Activated CD8-positive, alpha-beta T cell treated with anti-CD3 and anti-CD28 coated beads, Interleukin-2, amount 10 ng/mL, durations not matched to agents 7 days and 5 days (primary cell): ENCODE measurements at regions not wholly inside any gene's neighbourhood (a gene's known extent, or its start where the extent isn't known, plus 50 kb on each side); places are given as distances from the start of the nearest gene placed in this dataset.

Experiments
- ATAC-seq: fragments of 150-1000 bp; cut with Tn5 transposase; one replicate; pipeline ENCODE4 v1.10.0; 2021; ENCODE audit warnings: moderate library complexity
- CTCF ChIA-PET: fragments of 350-600 bp; sonication (Branson Sonifier 250); formaldehyde crosslinking; loops from one replicate; lab custom pipeline; 2021; ENCODE audit warnings: antibody characterized with exemption; lab: Charles Lee
- POLR2A ChIA-PET: fragments of 350-600 bp; sonication (Branson Sonifier 250); formaldehyde crosslinking; loops from one replicate; lab custom pipeline; 2021; ENCODE audit warnings: antibody characterized with exemption; lab: Charles Lee
- DNase-seq: peaks from one replicate; pipeline ENCODE4 v3.0.0-alpha.2; 2020
- H3K27ac Mint-ChIP-seq: one replicate; pipeline ENCODE4 v1.8.0; 2021; ENCODE audit warnings: mild to moderate bottlenecking, mixed read lengths
- H3K27me3 Mint-ChIP-seq: one replicate; pipeline ENCODE4 v1.8.0; 2021; ENCODE audit warnings: low read depth, mixed read lengths
- H3K36me3 Mint-ChIP-seq: one replicate; pipeline ENCODE4 v1.8.0; 2021; ENCODE audit warnings: low read depth, mixed read lengths
- H3K4me1 Mint-ChIP-seq: one replicate; pipeline ENCODE4 v1.8.0; 2021; ENCODE audit warnings: low read depth, mixed read lengths
- H3K4me3 Mint-ChIP-seq: one replicate; pipeline ENCODE4 v1.8.0; 2021; ENCODE audit warnings: mild to moderate bottlenecking, mixed read lengths
- H3K9me3 Mint-ChIP-seq: one replicate; pipeline ENCODE4 v1.8.0; 2022; ENCODE audit warnings: mixed read lengths; ENCODE audit not compliant: insufficient read depth

GRCh38 chr18:51668101-51668500, 470.6 kb upstream of the MEX3C start:
- ATAC-seq = no peak

DNA sequence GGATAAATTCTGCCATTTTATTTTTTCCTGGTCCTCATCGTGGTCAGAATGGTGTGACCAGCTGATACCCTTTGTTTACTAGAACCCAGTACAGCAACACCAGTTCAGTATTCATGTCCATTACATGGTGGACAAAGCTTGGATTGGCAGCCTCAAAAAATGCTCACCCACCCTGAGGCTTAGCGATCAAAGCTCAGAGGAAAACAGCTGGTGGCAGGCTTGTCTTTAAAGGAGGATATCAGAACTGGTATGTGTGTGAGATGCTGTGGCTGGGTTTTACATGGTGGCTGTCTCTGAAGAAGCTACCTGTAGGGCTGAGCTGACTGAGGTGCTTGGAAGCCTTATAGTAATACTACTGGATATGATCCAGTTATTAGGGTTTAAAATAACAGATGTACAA, 471.1 kb upstream of the MEX3C start:
- CTCF ChIA-PET = interaction anchor here (0.6 to 1.6 kb wide), 6 partner anchors 18 to 621 kb away, joined by 3 to 4 read pairs (median 3); no protein-coding TSS in a partner anchor
- H3K4me1 Mint-ChIP-seq = no peaks in the 10 kb centered on the region
- no peak overlapping the region for H3K27ac Mint-ChIP-seq
- no peak for DNase-seq
- POLR2A ChIA-PET = no interaction called here
- no peaks in the 10 kb centered on the region for H3K36me3 Mint-ChIP-seq
- H3K9me3 Mint-ChIP-seq = no peaks in the 10 kb centered on the region
- no peaks in the 10 kb centered on the region for H3K27me3 Mint-ChIP-seq
- no peak for ATAC-seq
- no peak overlapping the region for H3K4me3 Mint-ChIP-seq

More at GRCh38 chr18:51668101-51668500, 470.6 kb upstream of the MEX3C start:
- Mint-ChIP-seq H3K4me3 (no peak overlapping the region), H3K27ac (no peak overlapping the region), H3K4me1 (no peaks in the 10 kb centered on the region), H3K9me3 (no peaks in the 10 kb centered on the region), H3K27me3 (no peaks in the 10 kb centered on the region), H3K36me3 (no peaks in the 10 kb centered on the region)
- ChIA-PET POLR2A (no interaction called here), CTCF (interaction anchor here (1.1 to 1.6 kb wide), 5 partner anchors 17 to 622 kb away, joined by 3 to 4 read pairs (median 3); no protein-coding TSS in a partner anchor)
- DNase-seq = peak; percentile 68

DNA sequence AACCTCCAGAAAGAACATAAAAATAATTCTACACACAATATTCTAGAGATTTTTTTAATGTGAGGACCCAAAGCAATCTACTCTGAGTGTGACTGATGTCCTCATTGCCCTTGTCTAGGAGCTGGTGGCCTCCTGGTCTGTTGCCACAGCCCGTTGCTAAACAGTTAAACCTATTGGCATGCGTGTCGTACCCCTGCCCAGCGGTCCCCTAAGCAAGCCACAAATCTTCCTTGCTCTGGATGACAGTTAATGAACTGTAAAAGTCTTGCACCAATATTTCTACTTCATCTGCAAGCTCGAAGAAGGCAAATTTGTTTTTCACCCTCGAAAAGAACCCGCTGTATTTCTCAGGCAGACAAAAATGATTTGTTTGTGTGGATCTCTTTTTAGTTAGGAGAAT, 489.1 kb upstream of the MEX3C start:
- ATAC-seq (no peak), DNase-seq (no peak)
- no peaks in the 10 kb centered on the region for H3K27me3 Mint-ChIP-seq
- H3K4me3 Mint-ChIP-seq = no peak overlapping the region
- H3K27ac Mint-ChIP-seq = no peak overlapping the region
- CTCF ChIA-PET = no interaction called here
- POLR2A ChIA-PET = no interaction called here
- H3K36me3 Mint-ChIP-seq = no peaks in the 10 kb centered on the region
- H3K4me1 Mint-ChIP-seq = no peaks in the 10 kb centered on the region
- no peaks in the 10 kb centered on the region for H3K9me3 Mint-ChIP-seq

DNA sequence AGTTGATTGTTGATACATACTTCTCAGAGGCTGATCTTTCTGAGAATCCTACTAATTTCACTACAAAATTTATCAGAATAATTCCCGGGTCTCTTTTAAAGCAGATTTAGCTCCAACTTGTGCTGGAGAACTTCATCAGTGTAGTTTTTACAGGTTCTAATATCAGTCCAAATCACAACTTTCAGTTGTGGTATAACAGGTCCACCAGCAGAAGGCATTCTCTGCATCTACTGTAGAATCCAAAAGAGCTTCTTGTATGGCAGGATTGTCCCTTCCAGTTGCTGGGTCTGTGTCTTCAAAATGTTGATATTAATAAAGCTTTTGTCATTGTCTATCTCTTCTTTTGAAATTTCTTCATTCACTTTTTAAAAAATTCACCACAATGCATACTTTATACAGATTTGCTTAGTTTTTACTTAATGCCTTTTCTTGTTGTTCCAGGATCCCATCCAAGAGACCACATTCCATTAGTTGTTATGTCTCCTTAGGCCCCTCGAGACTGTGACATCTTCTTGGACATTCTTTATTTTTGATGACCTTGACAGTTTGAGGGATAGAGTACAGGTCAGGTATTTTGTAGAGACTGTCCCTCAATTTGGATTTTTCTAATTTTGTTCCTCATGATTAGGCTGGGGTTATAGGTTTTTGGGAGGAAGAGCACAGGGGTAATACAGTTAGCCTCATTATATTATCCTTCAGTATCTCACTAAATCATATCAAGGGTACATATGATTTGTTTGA, 490.5 kb upstream of the MEX3C start:
- ChIA-PET POLR2A (no interaction called here), CTCF (no interaction called here)
- Mint-ChIP-seq H3K4me1 (no peaks in the 10 kb centered on the region), H3K27me3 (no peaks in the 10 kb centered on the region), H3K36me3 (no peaks in the 10 kb centered on the region), H3K27ac (no peak overlapping the region), H3K9me3 (no peaks in the 10 kb centered on the region), H3K4me3 (no peak overlapping the region)
- ATAC-seq (no peak), DNase-seq (no peak)

DNA sequence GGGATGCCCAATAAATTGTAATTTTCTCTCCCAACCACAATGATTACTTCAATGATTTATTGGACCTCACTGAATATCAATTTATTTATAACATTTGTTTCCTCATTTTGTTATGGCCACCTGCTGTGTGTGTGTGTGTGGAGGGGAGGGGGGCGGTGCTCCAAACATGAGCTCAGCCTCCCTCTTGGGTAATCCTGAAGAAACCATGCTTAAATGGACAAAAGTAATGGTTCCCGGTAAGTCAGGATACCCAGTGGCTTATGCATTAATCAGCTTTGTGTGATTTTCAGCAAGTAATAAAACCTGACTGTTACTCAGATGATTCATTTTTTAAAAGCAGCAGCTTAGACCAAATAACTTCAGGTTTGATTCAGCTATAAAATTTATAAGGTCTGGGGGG, 495.1 kb upstream of the MEX3C start:
- H3K4me3 Mint-ChIP-seq = no peak overlapping the region
- H3K36me3 Mint-ChIP-seq = no peaks in the 10 kb centered on the region
- H3K27me3 Mint-ChIP-seq = no peaks in the 10 kb centered on the region
- ChIA-PET POLR2A (no interaction called here), CTCF (no interaction called here)
- no peaks in the 10 kb centered on the region for H3K4me1 Mint-ChIP-seq
- no peaks in the 10 kb centered on the region for H3K9me3 Mint-ChIP-seq
- ATAC-seq (no peak), DNase-seq (no peak)
- H3K27ac Mint-ChIP-seq = no peak overlapping the region

- no peak overlapping the region for H3K27ac Mint-ChIP-seq
- peaks cover 28% of the 10 kb centered on the region for H3K9me3 Mint-ChIP-seq
- CTCF ChIA-PET = no interaction called here
- DNase-seq = no peak
- no peaks in the 10 kb centered on the region for H3K4me1 Mint-ChIP-seq
- POLR2A ChIA-PET = no interaction called here
- no peaks in the 10 kb centered on the region for H3K36me3 Mint-ChIP-seq
- no peak overlapping the region for H3K4me3 Mint-ChIP-seq
- no peak for ATAC-seq
- no peaks in the 10 kb centered on the region for H3K27me3 Mint-ChIP-seq
Measured at GRCh38 chr18:51711298-51711889, 513.9 kb upstream of the MEX3C start.

DNA sequence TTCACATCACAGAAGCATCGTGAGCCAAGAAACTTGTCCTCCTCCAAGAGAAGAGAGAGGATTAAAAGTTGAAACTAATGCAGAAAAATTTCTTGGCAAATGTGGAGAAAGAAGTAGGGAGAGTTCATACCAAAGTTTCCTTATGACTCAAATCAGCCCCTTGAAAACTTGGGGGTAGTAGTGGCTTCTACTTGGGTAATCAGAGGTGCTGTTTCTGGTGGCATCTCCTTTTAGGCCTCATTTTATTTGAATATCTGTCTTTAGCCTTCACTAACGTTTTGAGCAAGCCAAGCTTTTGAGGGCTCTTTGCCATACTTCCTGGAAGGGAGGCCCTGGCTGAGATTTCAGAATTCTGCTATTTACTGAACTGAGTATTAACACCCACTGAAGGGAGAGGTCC, 515.3 kb upstream of the MEX3C start:
- peaks cover 18% of the 10 kb centered on the region for H3K9me3 Mint-ChIP-seq
- ATAC-seq = no peak
- CTCF ChIA-PET = no interaction called here
- no peak for DNase-seq
- no peaks in the 10 kb centered on the region for H3K36me3 Mint-ChIP-seq
- H3K4me1 Mint-ChIP-seq = no peaks in the 10 kb centered on the region
- no peaks in the 10 kb centered on the region for H3K27me3 Mint-ChIP-seq
- POLR2A ChIA-PET = no interaction called here
- H3K27ac Mint-ChIP-seq = no peak overlapping the region
- no peak overlapping the region for H3K4me3 Mint-ChIP-seq

DNA sequence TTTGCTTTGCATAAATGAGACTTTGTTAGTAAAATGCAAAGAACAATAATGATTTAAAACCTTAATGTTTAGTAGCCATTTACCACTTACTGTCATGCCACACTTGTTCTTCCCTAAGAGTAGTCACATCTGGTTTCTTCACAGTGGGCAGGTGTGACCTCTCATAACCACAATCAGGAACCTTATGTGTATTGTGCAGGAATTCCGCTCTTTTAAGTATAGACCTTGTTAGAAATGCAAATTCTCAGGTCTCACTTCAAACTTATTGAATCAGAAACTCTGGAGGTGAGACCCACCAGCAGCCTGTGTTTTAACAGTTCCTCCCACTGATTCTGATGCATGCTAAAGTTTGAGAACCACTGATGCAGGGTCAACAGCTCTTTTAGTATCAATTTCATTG, 518.8 kb upstream of the MEX3C start:
- Mint-ChIP-seq H3K27ac (no peak overlapping the region), H3K9me3 (peaks cover 12% of the 10 kb centered on the region), H3K4me3 (no peak overlapping the region), H3K27me3 (no peaks in the 10 kb centered on the region), H3K4me1 (no peaks in the 10 kb centered on the region), H3K36me3 (no peaks in the 10 kb centered on the region)
- ATAC-seq (no peak), DNase-seq (no peak)
- ChIA-PET POLR2A (no interaction called here), CTCF (no interaction called here)

DNA sequence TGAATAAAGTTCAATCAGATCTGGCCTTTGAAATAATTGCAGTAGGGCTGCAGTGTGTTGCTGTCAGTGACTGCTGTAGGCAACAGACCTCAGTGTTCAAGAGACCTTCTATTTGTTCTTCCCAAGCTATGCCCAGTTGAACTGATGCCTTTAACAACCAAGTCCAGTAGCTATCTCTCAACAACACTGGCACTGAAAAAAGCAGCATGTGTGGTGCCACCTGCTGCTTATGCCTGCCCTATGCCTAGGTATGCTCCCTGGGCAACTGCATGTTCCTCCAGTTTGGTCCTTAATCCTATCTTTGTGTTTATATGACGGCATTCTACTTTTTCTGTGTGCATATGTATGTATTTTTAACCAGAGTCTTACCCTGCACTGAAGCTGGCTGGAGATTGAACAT, 523.9 kb upstream of the MEX3C start:
- no peaks in the 10 kb centered on the region for H3K36me3 Mint-ChIP-seq
- no peaks in the 10 kb centered on the region for H3K9me3 Mint-ChIP-seq
- no peak for DNase-seq
- H3K27ac Mint-ChIP-seq = no peak overlapping the region
- ChIA-PET CTCF (no interaction called here), POLR2A (no interaction called here)
- no peaks in the 10 kb centered on the region for H3K27me3 Mint-ChIP-seq
- no peaks in the 10 kb centered on the region for H3K4me1 Mint-ChIP-seq
- ATAC-seq = no peak
- no peak overlapping the region for H3K4me3 Mint-ChIP-seq

DNA sequence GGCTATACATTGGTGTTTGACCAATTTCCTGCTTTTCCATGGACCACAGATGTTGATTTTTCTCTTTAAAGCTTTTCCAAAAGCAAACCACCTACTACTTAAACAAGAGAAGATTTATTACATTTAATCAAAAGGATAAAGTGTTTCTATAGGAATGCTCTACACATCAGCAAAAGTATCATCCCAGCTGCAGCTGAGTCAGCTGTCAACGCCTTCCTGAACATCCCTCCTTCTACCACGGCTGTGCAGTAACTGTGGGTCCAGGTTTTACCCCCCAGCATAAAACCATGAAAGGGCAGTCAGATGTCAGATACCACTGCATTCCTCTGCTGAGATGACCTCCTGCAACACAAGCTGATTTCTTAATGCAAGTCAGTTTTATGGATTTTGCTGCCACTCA, 524.5 kb upstream of the MEX3C start:
- ATAC-seq (no peak), DNase-seq (no peak)
- Mint-ChIP-seq H3K27me3 (no peaks in the 10 kb centered on the region), H3K27ac (no peak overlapping the region), H3K4me1 (no peaks in the 10 kb centered on the region), H3K36me3 (no peaks in the 10 kb centered on the region), H3K4me3 (no peak overlapping the region), H3K9me3 (no peaks in the 10 kb centered on the region)
- ChIA-PET POLR2A (no interaction called here), CTCF (no interaction called here)

- DNase-seq (no peak), ATAC-seq (no peak)
- Mint-ChIP-seq H3K36me3 (no peaks in the 10 kb centered on the region), H3K4me1 (no peaks in the 10 kb centered on the region), H3K4me3 (no peak overlapping the region), H3K9me3 (no peaks in the 10 kb centered on the region), H3K27ac (no peak overlapping the region), H3K27me3 (no peaks in the 10 kb centered on the region)
- POLR2A ChIA-PET = no interaction called here
- CTCF ChIA-PET = no interaction called here
Measured at GRCh38 chr18:51724790-51725721, 527.6 kb upstream of the MEX3C start.

GRCh38 chr18:51726614-51727013, 529.1 kb upstream of the MEX3C start:
- H3K36me3 Mint-ChIP-seq = no peaks in the 10 kb centered on the region
- POLR2A ChIA-PET = no interaction called here
- no peaks in the 10 kb centered on the region for H3K9me3 Mint-ChIP-seq
- DNase-seq (no peak), ATAC-seq (no peak)
- no peak overlapping the region for H3K4me3 Mint-ChIP-seq
- no peaks in the 10 kb centered on the region for H3K27me3 Mint-ChIP-seq
- no peaks in the 10 kb centered on the region for H3K4me1 Mint-ChIP-seq
- CTCF ChIA-PET = no interaction called here
- H3K27ac Mint-ChIP-seq = no peak overlapping the region
